DMS53 treated with DMSO at 0.1 percent for 48 hours (cell line): ENCODE measurements at regions not wholly inside any gene's neighbourhood (a gene's known extent, or its start where the extent isn't known, plus 50 kb on each side); places are given as distances from the start of the nearest gene placed in this dataset.

Source experiments
- DNase-seq: peaks from one replicate; lab custom pipeline; 2025; ENCODE audit not compliant: unreplicated experiment; lab: John Stamatoyannopoulos, UW

GRCh38 chr5:135635451-135635850, 56.7 kb upstream of the CXCL14 start:
- DNase-seq, result no peak

GRCh38 chr5:135632798-135633197, 54.0 kb upstream of the CXCL14 start:
- no peak for DNase-seq

- no peak for DNase-seq
Observed at GRCh38 chr5:135631391-135631790, 52.6 kb upstream of the CXCL14 start.

- DNase-seq, result no peak
Observed at GRCh38 chr5:135629666-135630065, 50.9 kb upstream of the CXCL14 start.

- DNase-seq, result no peak
Observed at GRCh38 chr5:135628771-135629563, 50.2 kb upstream of the CXCL14 start.
